ENCODE measurements at regions not wholly inside any gene's neighbourhood (a gene's known extent, or its start where the extent isn't known, plus 50 kb on each side); places are given as distances from the start of the nearest gene placed in this dataset.

DNA sequence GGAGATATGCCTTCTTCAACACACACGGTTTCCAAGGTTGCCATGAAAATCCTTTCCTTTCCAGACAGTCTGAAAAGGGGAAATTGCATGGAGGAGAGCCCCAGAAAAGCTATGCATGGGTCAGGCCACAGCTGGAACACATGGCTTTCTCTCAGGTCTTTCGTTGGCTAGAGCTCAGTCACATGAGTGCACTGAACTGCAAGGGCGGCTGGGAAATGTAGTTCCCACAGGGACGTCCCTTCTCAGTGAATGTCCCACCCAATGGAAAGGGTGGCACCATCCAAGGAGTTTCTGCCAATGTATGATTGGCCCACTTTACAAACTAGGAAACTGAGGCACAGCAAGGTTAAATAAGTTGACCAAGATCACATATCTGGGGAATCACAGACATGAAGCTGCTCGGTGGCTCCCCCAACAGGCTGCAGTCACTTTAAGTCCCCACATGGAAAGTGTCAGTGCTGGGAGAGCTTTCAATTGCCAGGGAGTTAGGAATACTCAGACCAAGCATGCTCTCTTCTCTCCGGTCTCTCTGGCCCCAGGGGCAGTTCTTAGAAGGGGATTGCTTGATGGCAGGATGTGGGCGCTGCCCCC lies 571.3 kb downstream of the GLRX3 start:
- 95% methylated on average over 7 of the region's 7 CpGs for WGBS
- intact Hi-C loops (cut with DNase I): no loop called here

DNA sequence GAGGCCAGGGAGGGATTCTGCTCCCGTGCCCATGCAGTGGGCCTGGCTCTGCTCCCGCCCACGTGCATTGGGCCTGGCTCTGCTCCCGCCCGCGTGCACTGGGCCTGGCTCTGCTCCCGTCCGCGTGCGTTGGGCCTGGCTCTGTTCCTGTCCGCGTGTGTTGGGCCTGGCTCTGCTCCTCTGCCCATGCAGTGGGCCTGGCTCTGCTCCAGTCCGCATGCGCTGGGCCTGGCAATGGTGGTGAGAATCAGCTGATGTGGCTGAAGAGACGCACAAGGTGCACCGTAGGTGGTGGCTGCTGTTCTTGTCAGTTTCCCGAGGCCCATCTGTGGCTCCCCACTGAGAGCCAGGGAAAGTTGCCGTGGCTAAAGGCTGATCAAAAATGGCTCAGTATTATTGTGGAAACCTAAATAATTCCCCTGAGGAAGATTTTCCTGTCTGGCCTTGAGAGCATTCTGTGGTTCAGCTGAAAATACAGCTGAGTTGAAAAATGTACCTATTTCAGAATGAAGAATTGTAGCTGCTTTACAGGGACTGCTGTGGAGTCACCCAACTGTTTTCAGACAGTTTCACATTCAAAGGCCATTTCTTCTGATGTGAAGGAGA lies 572.4 kb downstream of the GLRX3 start:
- H3K4me3 ChIP-seq: no peak overlapping the region
- no peaks in the 10 kb centered on the region for H3K9me3 ChIP-seq
- H3K27ac ChIP-seq: no peak overlapping the region
- no peak for DNase-seq (ENCODE audit: low spot score)
- H3K27me3 ChIP-seq (replicated peaks; ENCODE audit: insufficient read depth): no peaks in the 10 kb centered on the region
- TF ChIP-seq POLR2A (IDR thresholded peaks at IDR 0.05) (no peak), POLR2AphosphoS5 (IDR thresholded peaks at IDR 0.05) (no peak)
- TF ChIP-seq, protein P1, sequence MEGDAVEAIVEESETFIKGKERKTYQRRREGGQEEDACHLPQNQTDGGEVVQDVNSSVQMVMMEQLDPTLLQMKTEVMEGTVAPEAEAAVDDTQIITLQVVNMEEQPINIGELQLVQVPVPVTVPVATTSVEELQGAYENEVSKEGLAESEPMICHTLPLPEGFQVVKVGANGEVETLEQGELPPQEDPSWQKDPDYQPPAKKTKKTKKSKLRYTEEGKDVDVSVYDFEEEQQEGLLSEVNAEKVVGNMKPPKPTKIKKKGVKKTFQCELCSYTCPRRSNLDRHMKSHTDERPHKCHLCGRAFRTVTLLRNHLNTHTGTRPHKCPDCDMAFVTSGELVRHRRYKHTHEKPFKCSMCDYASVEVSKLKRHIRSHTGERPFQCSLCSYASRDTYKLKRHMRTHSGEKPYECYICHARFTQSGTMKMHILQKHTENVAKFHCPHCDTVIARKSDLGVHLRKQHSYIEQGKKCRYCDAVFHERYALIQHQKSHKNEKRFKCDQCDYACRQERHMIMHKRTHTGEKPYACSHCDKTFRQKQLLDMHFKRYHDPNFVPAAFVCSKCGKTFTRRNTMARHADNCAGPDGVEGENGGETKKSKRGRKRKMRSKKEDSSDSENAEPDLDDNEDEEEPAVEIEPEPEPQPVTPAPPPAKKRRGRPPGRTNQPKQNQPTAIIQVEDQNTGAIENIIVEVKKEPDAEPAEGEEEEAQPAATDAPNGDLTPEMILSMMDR (IDR thresholded peaks at IDR 0.05): no peak
- WGBS: 89% methylated on average over 18 of the region's 18 CpGs
- no peaks in the 10 kb centered on the region for H3K36me3 ChIP-seq
- H3K4me1 ChIP-seq (replicated peaks): no peaks in the 10 kb centered on the region
- intact Hi-C loops (cut with DNase I): no loop called here

More for the DNA sequence above, 571.3 kb downstream of the GLRX3 start:
- Histone ChIP-seq H3K27ac (no peak overlapping the region), H3K4me1 (replicated peaks) (no peaks in the 10 kb centered on the region), H3K36me3 (no peaks in the 10 kb centered on the region), H3K9me3 (no peaks in the 10 kb centered on the region), H3K4me3 (no peak overlapping the region), H3K27me3 (replicated peaks; ENCODE audit: insufficient read depth) (peaks cover 4% of the 10 kb centered on the region)
- no peak for DNase-seq (ENCODE audit: low spot score)
- TF ChIP-seq POLR2A (IDR thresholded peaks at IDR 0.05) (no peak), POLR2AphosphoS5 (IDR thresholded peaks at IDR 0.05) (no peak)
- TF ChIP-seq, protein P1 (IDR thresholded peaks at IDR 0.05): no peak

DNA sequence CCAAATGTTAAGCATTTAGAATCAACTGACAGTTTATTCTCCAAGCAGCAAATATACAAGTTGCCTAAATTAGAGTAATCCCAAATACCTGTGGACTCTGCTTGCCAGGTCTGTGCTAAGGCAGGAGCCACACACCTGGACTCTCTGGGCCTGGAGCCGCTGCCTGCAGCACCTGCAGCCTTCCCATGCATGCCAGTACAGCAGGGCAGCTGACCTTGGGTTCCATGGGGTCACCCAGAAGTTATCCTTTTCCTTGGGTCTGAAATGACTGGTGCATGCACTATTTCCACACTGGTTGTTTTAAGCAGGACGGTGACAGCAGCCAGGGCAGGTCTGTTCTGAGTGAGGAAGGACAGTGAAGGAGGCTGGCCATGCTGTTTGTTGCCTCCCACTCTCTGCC lies 573.2 kb downstream of the GLRX3 start:
- TF ChIP-seq, protein P1 (IDR thresholded peaks at IDR 0.05): no peak
- TF ChIP-seq POLR2A (IDR thresholded peaks at IDR 0.05): no peak
- no peak for TF ChIP-seq POLR2AphosphoS5 (IDR thresholded peaks at IDR 0.05)
- Histone ChIP-seq H3K27me3 (replicated peaks; ENCODE audit: insufficient read depth) (no peaks in the 10 kb centered on the region), H3K36me3 (no peaks in the 10 kb centered on the region), H3K9me3 (no peaks in the 10 kb centered on the region), H3K4me1 (replicated peaks) (no peaks in the 10 kb centered on the region), H3K27ac (no peak overlapping the region), H3K4me3 (no peak overlapping the region)
- 81% methylated on average over 2 of the region's 2 CpGs for WGBS
- no peak for DNase-seq (ENCODE audit: low spot score)
- intact Hi-C loops (cut with DNase I): no loop called here

DNA sequence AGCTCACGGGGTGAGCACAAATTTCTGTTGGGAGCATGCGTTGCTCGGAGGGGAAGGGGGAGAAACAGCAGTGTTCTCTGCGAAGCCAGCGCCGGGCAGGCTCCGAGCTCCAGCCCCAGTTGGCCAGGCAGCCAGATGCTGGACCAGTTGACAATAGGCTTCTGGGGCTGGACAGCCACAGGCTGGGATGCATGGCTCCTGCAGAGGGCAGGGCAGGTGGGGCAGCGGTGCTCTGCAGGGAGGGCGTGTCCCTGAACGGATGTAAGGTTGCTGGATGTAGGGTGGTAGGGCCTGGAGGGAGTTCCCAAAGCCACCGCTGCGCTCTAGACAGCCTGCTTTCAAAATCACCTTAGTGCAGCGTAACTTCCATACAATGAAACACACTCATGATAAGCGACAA lies 574.9 kb downstream of the GLRX3 start:
- Histone ChIP-seq H3K27me3 (replicated peaks; ENCODE audit: insufficient read depth) (no peaks in the 10 kb centered on the region), H3K4me3 (no peak overlapping the region), H3K27ac (no peak overlapping the region), H3K36me3 (no peaks in the 10 kb centered on the region), H3K4me1 (replicated peaks) (no peaks in the 10 kb centered on the region), H3K9me3 (no peaks in the 10 kb centered on the region)
- 74% methylated on average over 14 of the region's 14 CpGs for WGBS
- TF ChIP-seq POLR2AphosphoS5 (IDR thresholded peaks at IDR 0.05) (no peak), POLR2A (IDR thresholded peaks at IDR 0.05) (no peak)
- TF ChIP-seq, protein P1 (IDR thresholded peaks at IDR 0.05): no peak
- intact Hi-C loops (cut with DNase I): no loop called here
- no peak for DNase-seq (ENCODE audit: low spot score)

DNA sequence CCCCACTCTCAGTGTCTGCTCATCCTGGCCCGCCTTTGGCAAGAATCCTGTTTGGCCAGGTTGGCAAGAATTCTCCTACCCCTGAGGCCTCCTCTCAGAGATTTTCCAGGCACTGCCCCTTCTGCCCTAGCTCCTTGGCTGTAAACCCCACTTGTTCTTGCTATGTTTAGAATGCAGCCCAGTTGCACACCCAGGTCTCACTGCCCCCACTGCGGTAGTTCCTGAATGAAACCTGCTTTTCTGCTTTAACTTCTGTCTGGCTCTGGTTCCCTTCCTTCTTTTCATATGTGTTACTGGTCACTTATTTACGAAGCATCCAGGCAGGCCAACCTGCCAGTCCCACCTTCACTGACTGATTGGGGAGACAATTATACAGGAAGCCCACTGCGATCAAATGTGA lies 576.9 kb downstream of the GLRX3 start:
- Histone ChIP-seq H3K27ac (no peak overlapping the region), H3K27me3 (replicated peaks; ENCODE audit: insufficient read depth) (no peaks in the 10 kb centered on the region), H3K4me3 (no peak overlapping the region), H3K9me3 (no peaks in the 10 kb centered on the region), H3K4me1 (replicated peaks) (no peaks in the 10 kb centered on the region), H3K36me3 (no peaks in the 10 kb centered on the region)
- TF ChIP-seq POLR2AphosphoS5 (IDR thresholded peaks at IDR 0.05) (no peak), POLR2A (IDR thresholded peaks at IDR 0.05) (no peak)
- TF ChIP-seq, protein P1 (IDR thresholded peaks at IDR 0.05): no peak
- intact Hi-C loops (cut with DNase I): no loop called here
- 51% methylated on average over 4 of the region's 4 CpGs for WGBS
- no peak for DNase-seq (ENCODE audit: low spot score)
